ENCODE measurements at regions not wholly inside any gene's neighbourhood (a gene's known extent, or its start where the extent isn't known, plus 50 kb on each side); places are given as distances from the start of the nearest gene placed in this dataset.

GRCh38 chr11:101745756-101746155 is 161.9 kb upstream of the TRPC6 start:
- Mint-ChIP-seq H3K27me3 (ENCODE audit: insufficient read depth, low read depth) (no peaks in the 10 kb centered on the region), H3K4me1 (peaks cover 12% of the 10 kb centered on the region)
- TF ChIP-seq EZH2phosphoT487 (IDR thresholded peaks at IDR 0.05) (no peak), EZH2 (IDR thresholded peaks at IDR 0.05) (no peak)
- TF ChIP-seq, protein P1, sequence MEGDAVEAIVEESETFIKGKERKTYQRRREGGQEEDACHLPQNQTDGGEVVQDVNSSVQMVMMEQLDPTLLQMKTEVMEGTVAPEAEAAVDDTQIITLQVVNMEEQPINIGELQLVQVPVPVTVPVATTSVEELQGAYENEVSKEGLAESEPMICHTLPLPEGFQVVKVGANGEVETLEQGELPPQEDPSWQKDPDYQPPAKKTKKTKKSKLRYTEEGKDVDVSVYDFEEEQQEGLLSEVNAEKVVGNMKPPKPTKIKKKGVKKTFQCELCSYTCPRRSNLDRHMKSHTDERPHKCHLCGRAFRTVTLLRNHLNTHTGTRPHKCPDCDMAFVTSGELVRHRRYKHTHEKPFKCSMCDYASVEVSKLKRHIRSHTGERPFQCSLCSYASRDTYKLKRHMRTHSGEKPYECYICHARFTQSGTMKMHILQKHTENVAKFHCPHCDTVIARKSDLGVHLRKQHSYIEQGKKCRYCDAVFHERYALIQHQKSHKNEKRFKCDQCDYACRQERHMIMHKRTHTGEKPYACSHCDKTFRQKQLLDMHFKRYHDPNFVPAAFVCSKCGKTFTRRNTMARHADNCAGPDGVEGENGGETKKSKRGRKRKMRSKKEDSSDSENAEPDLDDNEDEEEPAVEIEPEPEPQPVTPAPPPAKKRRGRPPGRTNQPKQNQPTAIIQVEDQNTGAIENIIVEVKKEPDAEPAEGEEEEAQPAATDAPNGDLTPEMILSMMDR (IDR thresholded peaks at IDR 0.05): no peak

DNA sequence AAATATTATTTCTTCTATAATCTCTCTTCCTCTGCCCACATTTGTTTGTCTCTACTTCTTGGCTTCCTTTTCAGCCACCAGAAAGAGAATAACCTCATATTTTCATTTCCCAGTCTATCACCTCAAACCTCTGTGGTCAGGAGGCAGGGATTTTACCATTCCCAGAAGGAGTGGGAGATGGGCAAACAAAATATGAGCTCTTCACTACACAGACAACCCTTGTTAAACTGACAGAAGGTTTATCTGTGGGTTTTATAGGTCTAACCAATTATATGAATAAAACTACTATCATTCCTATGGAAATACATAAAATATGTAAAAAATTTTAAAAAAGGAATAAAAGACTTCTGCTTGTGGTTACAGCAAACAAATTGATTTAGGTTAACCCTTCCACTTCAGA is 160.0 kb upstream of the TRPC6 start:
- Mint-ChIP-seq H3K27ac (no peak overlapping the region), H3K4me3 (no peak overlapping the region), H3K36me3 (no peaks in the 10 kb centered on the region), H3K4me1 (peaks cover 10% of the 10 kb centered on the region), H3K9me3 (no peaks in the 10 kb centered on the region), H3K27me3 (ENCODE audit: insufficient read depth, low read depth) (no peaks in the 10 kb centered on the region)
- TF ChIP-seq, protein P1 (IDR thresholded peaks at IDR 0.05): no peak
- TF ChIP-seq EZH2 (IDR thresholded peaks at IDR 0.05) (no peak), EZH2phosphoT487 (IDR thresholded peaks at IDR 0.05) (no peak)
- Histone ChIP-seq H3K4me1 (peaks cover 5% of the 10 kb centered on the region), H3K27me3 (no peaks in the 10 kb centered on the region), H3F3A (ENCODE audit: low read depth) (no peaks in the 10 kb centered on the region), H2AFZ (replicated peaks) (no peak overlapping the region), H4K20me1 (ENCODE audit: low read depth) (no peaks in the 10 kb centered on the region), H3K4me2 (no peak overlapping the region), H3K27ac (no peak overlapping the region), H3K36me3 (no peaks in the 10 kb centered on the region), H3K9ac (no peak overlapping the region), H3K4me3 (no peak overlapping the region), H3K79me2 (ENCODE audit: low read depth) (no peaks in the 10 kb centered on the region), H3K9me3 (ENCODE audit: low read depth) (no peaks in the 10 kb centered on the region)
- DNase-seq (ENCODE audit: low spot score): no peak

More at GRCh38 chr11:101745756-101746155, 161.9 kb upstream of the TRPC6 start:
- Histone ChIP-seq H3K79me2 (ENCODE audit: low read depth) (no peaks in the 10 kb centered on the region), H3F3A (ENCODE audit: low read depth) (no peaks in the 10 kb centered on the region), H3K36me3 (no peaks in the 10 kb centered on the region), H3K9ac (no peak overlapping the region), H2AFZ (replicated peaks) (no peak overlapping the region), H3K9me3 (ENCODE audit: low read depth) (no peaks in the 10 kb centered on the region), H3K4me2 (no peak overlapping the region), H3K27me3 (no peaks in the 10 kb centered on the region), H4K20me1 (ENCODE audit: low read depth) (no peaks in the 10 kb centered on the region), H3K4me3 (no peak overlapping the region), H3K4me1 (peaks cover 5% of the 10 kb centered on the region), H3K27ac (no peak overlapping the region)
- H3K9me3 Mint-ChIP-seq: no peaks in the 10 kb centered on the region
- no peak overlapping the region for H3K27ac Mint-ChIP-seq
- no peak overlapping the region for H3K4me3 Mint-ChIP-seq
- DNase-seq (ENCODE audit: low spot score): no peak
- no peaks in the 10 kb centered on the region for H3K36me3 Mint-ChIP-seq

DNA sequence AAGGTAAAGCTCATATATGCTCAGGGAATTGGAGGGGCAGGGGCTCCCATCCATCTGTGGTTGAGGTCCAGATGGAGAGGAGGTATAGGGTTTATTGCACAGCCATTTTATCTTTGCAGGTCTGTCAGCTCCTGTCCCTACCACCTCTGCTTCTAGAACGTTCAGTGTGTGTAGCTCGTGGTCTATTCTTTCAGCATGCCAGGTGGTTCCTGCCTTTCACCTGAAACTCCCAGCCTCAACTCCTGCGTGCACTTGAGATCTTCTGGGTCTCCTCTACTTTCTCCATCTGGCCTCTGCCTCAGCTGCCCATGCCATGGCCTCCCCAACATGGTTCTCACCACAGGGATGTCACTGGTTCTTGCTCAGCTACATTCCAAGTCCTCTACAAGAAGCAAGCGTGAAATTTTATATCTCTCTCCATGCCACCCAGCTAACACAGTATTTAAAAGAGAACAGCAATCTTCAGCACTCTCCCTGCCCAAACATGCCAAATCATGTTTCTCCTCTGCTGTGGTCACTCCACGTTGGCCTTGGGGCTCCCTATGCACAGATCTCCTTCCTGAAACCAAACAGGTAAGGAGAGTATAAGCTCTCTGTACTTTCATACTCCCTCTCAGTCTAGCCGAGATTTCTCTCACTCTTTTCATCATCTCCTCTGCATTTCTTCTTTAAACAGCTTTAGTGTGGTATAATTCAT is 157.8 kb upstream of the TRPC6 start:
- Histone ChIP-seq H3K27me3 (no peaks in the 10 kb centered on the region), H3K4me3 (no peak overlapping the region), H3K9ac (no peak overlapping the region), H3K4me1 (peaks cover 5% of the 10 kb centered on the region), H3K79me2 (ENCODE audit: low read depth) (no peaks in the 10 kb centered on the region), H3F3A (ENCODE audit: low read depth) (no peaks in the 10 kb centered on the region), H3K27ac (no peak overlapping the region), H2AFZ (replicated peaks) (no peak overlapping the region), H3K36me3 (no peaks in the 10 kb centered on the region), H4K20me1 (ENCODE audit: low read depth) (no peaks in the 10 kb centered on the region), H3K4me2 (no peak overlapping the region), H3K9me3 (ENCODE audit: low read depth) (no peaks in the 10 kb centered on the region)
- Mint-ChIP-seq H3K4me1 (no peaks in the 10 kb centered on the region), H3K27me3 (ENCODE audit: insufficient read depth, low read depth) (no peaks in the 10 kb centered on the region), H3K9me3 (no peaks in the 10 kb centered on the region), H3K36me3 (no peaks in the 10 kb centered on the region), H3K27ac (no peak overlapping the region), H3K4me3 (no peak overlapping the region)
- no peak for DNase-seq (ENCODE audit: low spot score)
- no peak for TF ChIP-seq EZH2phosphoT487 (IDR thresholded peaks at IDR 0.05)
- TF ChIP-seq, protein P1 (IDR thresholded peaks at IDR 0.05): no peak
- TF ChIP-seq EZH2 (IDR thresholded peaks at IDR 0.05): no peak
